GM23338 (cell line): ENCODE measurements at regions not wholly inside any gene's neighbourhood (a gene's known extent, or its start where the extent isn't known, plus 50 kb on each side); places are given as distances from the start of the nearest gene placed in this dataset.

Source experiments
- ATAC-seq: fragments of 200-7000 bp; cut with Tn5 transposase; 3 replicates; pipeline ENCODE4 v1.9.1; 2020
- DNase-seq: peaks from one replicate; pipeline ENCODE4 v3.0.0-alpha.2; 2015; ENCODE audit warnings: low spot score
- H2AFZ ChIP-seq: fragments of 200-600 bp; sonication (generic); 2 replicates; pipeline ENCODE4 v1.8.0; 2016; ENCODE audit warnings: antibody characterized with exemption, mild to moderate bottlenecking, moderate library complexity
- H3F3A ChIP-seq: fragments of 200-600 bp; sonication (generic); replicated peaks from 2 replicates; pipeline ENCODE4 v1.8.0; 2017; ENCODE audit warnings: antibody characterized with exemption, mixed run types, low read depth
- H3K27ac ChIP-seq: fragments of 200-600 bp; sonication (generic); 2 replicates; pipeline ENCODE4 v1.6.1; 2016; ENCODE audit warnings: low read depth
- H3K27me3 ChIP-seq: fragments of 200-600 bp; sonication (generic); 2 replicates; pipeline ENCODE4 v1.8.0; 2016; ENCODE audit warnings: mild to moderate bottlenecking, mixed run types, moderate library complexity; ENCODE audit not compliant: insufficient read depth
- H3K36me3 ChIP-seq: fragments of 200-600 bp; sonication (generic); 2 replicates; pipeline ENCODE4 v1.8.0; 2016; ENCODE audit warnings: mild to moderate bottlenecking; ENCODE audit not compliant: insufficient read depth
- H3K4me1 ChIP-seq: fragments of 200-600 bp; sonication (generic); 2 replicates; pipeline ENCODE4 v1.8.0; 2016; ENCODE audit warnings: mild to moderate bottlenecking, moderate library complexity; ENCODE audit not compliant: insufficient read depth
- H3K4me2 ChIP-seq: fragments of 200-600 bp; sonication (generic); 2 replicates; pipeline ENCODE4 v1.7.1; 2017; ENCODE audit warnings: mixed run types
- H3K4me3 ChIP-seq: fragments of 200-600 bp; sonication (generic); 2 replicates; pipeline ENCODE4 v1.6.1; 2016; ENCODE audit warnings: mixed run types
- H3K79me2 ChIP-seq: fragments of 200-600 bp; sonication (generic); replicated peaks from 2 replicates; pipeline ENCODE4 v1.8.0; 2017; ENCODE audit warnings: mild to moderate bottlenecking; ENCODE audit not compliant: insufficient read depth
- H3K9me2 ChIP-seq: fragments of 200-600 bp; sonication (generic); 2 replicates; pipeline ENCODE4 v1.8.0; 2017; ENCODE audit not compliant: insufficient read depth
- H4K20me1 ChIP-seq: fragments of 200-600 bp; sonication (generic); replicated peaks from 2 replicates; pipeline ENCODE4 v1.8.0; 2017; ENCODE audit warnings: mild to moderate bottlenecking; ENCODE audit not compliant: insufficient read depth
- H3K27ac Mint-ChIP-seq: 2 replicates; pipeline ENCODE4 v1.8.0; 2020; ENCODE audit warnings: inconsistent platforms, mild to moderate bottlenecking, moderate library complexity, mixed read lengths
- H3K27me3 Mint-ChIP-seq: 3 replicates; pipeline ENCODE4 v1.8.0; 2022; ENCODE audit warnings: low read depth, mild to moderate bottlenecking, moderate library complexity, mixed read lengths, inconsistent platforms; ENCODE audit not compliant: insufficient read depth, poor library complexity
- H3K36me3 Mint-ChIP-seq: 3 replicates; pipeline ENCODE4 v1.8.0; 2021; ENCODE audit warnings: low read depth, mild to moderate bottlenecking, inconsistent platforms, moderate library complexity, mixed read lengths
- H3K4me1 Mint-ChIP-seq: 3 replicates; pipeline ENCODE4 v1.8.0; 2020; ENCODE audit warnings: mild to moderate bottlenecking, inconsistent platforms, mixed read lengths
- H3K4me3 Mint-ChIP-seq: 3 replicates; pipeline ENCODE4 v1.8.0; 2021; ENCODE audit warnings: moderate library complexity, mild to moderate bottlenecking, inconsistent platforms, mixed read lengths
- H3K9me3 Mint-ChIP-seq: 3 replicates; pipeline ENCODE4 v1.8.0; 2020; ENCODE audit warnings: moderate library complexity, mild to moderate bottlenecking, inconsistent platforms, mixed read lengths
- EZH2 ChIP-seq: fragments of 200-600 bp; sonication (generic); IDR thresholded peaks from one replicate; pipeline ENCODE4 v1.8.0; 2017; ENCODE audit warnings: antibody characterized with exemption, mild to moderate bottlenecking, low read depth; ENCODE audit not compliant: unreplicated experiment
- EZH2phosphoT487 ChIP-seq: fragments of 200-600 bp; sonication (generic); IDR thresholded peaks from one replicate; pipeline ENCODE4 v1.8.1; 2018; ENCODE audit warnings: antibody characterized with exemption; ENCODE audit not compliant: unreplicated experiment
- STAT1 ChIP-seq: IDR thresholded peaks from one replicate; pipeline ENCODE4 v1.6.1; 2016; ENCODE audit warnings: antibody characterized with exemption; ENCODE audit not compliant: unreplicated experiment
- ZNF331 ChIP-seq: fragments of 250-450 bp; sonication (Bioruptor Pico); IDR thresholded peaks from 2 replicates; pipeline ENCODE4 v1.5.0; 2020; ENCODE audit warnings: low read depth, mild to moderate bottlenecking, moderate library complexity
- TF ChIP-seq, protein P1 (sequence below), 2 experiments: fragments of 200-600 bp in 1 of 2; sonication (generic) in 1 of 2; conservative IDR thresholded peaks; 2 replicates each; pipeline versions ENCODE4 v1.5.1 to v1.6.1; 2016 to 2017; ENCODE audit warnings: antibody characterized with exemption in 2 of 2, low read depth in 2 of 2, mild to moderate bottlenecking in 2 of 2, moderate library complexity in 1 of 2
- TF ChIP-seq, protein P2 (sequence below): fragments of 250-450 bp; sonication (Bioruptor Pico); IDR thresholded peaks from 2 replicates; pipeline ENCODE4 v1.5.0; 2020; ENCODE audit warnings: mild to moderate bottlenecking, moderate library complexity

DNA sequence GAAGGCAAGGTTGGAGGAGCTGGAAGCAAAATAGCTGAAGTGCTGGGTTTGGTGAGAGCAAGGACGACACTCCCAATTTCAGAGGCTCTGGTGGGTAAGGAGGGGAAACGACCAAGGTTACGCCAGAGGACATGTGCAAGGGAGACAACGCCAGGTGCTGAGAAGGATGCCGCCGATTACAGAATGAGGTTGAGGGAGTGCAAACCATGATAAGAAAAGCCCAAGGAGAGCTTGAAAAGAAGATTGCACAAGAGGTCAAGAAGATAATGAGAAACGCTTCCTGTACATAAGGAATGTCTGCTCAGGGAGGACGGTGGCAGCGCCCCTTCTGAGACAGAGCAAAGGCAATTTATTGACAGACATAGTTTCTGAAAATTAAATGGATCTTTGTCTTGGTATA lies 382.0 kb upstream of the PROX1 start:
- Histone ChIP-seq H3F3A (no peaks in the 10 kb centered on the region), H3K36me3 (no peaks in the 10 kb centered on the region), H2AFZ (no peak overlapping the region), H3K4me3 (no peak overlapping the region), H3K27me3 (no peaks in the 10 kb centered on the region), H3K4me1 (no peaks in the 10 kb centered on the region), H3K27ac (no peak overlapping the region), H4K20me1 (no peaks in the 10 kb centered on the region), H3K9me2 (0 out of 2 replicates have a peak, but pooled peaks cover 9% of the 10 kb centered on the region), H3K4me2 (no peak overlapping the region), H3K79me2 (no peaks in the 10 kb centered on the region)
- Mint-ChIP-seq H3K9me3 (no peaks in the 10 kb centered on the region), H3K36me3 (no peaks in the 10 kb centered on the region), H3K4me3 (no peak overlapping the region), H3K4me1 (no peaks in the 10 kb centered on the region), H3K27ac (no peak overlapping the region), H3K27me3 (peaks cover 6% of the 10 kb centered on the region)
- ATAC-seq (no peak), DNase-seq (no peak)
- TF ChIP-seq, protein P1, sequence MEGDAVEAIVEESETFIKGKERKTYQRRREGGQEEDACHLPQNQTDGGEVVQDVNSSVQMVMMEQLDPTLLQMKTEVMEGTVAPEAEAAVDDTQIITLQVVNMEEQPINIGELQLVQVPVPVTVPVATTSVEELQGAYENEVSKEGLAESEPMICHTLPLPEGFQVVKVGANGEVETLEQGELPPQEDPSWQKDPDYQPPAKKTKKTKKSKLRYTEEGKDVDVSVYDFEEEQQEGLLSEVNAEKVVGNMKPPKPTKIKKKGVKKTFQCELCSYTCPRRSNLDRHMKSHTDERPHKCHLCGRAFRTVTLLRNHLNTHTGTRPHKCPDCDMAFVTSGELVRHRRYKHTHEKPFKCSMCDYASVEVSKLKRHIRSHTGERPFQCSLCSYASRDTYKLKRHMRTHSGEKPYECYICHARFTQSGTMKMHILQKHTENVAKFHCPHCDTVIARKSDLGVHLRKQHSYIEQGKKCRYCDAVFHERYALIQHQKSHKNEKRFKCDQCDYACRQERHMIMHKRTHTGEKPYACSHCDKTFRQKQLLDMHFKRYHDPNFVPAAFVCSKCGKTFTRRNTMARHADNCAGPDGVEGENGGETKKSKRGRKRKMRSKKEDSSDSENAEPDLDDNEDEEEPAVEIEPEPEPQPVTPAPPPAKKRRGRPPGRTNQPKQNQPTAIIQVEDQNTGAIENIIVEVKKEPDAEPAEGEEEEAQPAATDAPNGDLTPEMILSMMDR (conservative IDR thresholded peaks at IDR 0.05; ENCODE audit: low read depth in 2 of 2), result no peak

DNA sequence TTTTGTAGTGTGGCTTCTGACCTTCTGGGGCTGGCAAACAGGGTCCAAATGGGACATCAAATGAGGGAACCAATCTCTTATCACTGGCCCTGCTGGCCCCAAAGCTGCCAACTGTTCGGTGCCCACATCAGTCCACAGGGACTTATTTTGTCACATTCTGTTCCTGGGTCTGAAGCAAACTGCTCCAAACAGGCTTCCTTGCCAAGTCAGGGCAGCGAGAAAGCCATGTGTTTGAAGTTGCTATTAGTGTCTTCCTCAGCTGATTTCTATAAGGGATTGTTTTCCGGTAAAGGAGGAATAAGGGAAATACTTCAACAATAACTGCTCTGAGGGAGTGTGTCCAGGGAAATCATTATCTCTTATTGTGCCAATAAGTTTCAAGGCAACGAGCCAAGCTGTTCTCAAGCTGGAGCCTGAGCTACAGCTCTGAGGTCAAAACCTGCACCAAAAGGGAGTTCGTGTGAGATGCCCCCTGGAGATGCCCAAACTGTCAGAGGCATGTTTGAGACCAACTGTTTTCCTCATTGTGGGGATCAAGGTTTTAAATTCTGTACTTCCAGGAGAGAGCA lies 381.4 kb upstream of the PROX1 start:
- no peak overlapping the region for H3K27ac ChIP-seq
- Mint-ChIP-seq H3K9me3 (no peaks in the 10 kb centered on the region), H3K4me1 (no peaks in the 10 kb centered on the region)

More for the DNA sequence above, 381.4 kb upstream of the PROX1 start:
- H3K27ac Mint-ChIP-seq, result no peak overlapping the region
- ATAC-seq, result no peak
- no peaks in the 10 kb centered on the region for H3K27me3 ChIP-seq
- H3K4me1 ChIP-seq, result no peaks in the 10 kb centered on the region
- TF ChIP-seq ZNF331, result no peak
- no peak for TF ChIP-seq STAT1
- TF ChIP-seq EZH2, result no peak
- TF ChIP-seq EZH2phosphoT487, result no peak
- TF ChIP-seq, protein P2, sequence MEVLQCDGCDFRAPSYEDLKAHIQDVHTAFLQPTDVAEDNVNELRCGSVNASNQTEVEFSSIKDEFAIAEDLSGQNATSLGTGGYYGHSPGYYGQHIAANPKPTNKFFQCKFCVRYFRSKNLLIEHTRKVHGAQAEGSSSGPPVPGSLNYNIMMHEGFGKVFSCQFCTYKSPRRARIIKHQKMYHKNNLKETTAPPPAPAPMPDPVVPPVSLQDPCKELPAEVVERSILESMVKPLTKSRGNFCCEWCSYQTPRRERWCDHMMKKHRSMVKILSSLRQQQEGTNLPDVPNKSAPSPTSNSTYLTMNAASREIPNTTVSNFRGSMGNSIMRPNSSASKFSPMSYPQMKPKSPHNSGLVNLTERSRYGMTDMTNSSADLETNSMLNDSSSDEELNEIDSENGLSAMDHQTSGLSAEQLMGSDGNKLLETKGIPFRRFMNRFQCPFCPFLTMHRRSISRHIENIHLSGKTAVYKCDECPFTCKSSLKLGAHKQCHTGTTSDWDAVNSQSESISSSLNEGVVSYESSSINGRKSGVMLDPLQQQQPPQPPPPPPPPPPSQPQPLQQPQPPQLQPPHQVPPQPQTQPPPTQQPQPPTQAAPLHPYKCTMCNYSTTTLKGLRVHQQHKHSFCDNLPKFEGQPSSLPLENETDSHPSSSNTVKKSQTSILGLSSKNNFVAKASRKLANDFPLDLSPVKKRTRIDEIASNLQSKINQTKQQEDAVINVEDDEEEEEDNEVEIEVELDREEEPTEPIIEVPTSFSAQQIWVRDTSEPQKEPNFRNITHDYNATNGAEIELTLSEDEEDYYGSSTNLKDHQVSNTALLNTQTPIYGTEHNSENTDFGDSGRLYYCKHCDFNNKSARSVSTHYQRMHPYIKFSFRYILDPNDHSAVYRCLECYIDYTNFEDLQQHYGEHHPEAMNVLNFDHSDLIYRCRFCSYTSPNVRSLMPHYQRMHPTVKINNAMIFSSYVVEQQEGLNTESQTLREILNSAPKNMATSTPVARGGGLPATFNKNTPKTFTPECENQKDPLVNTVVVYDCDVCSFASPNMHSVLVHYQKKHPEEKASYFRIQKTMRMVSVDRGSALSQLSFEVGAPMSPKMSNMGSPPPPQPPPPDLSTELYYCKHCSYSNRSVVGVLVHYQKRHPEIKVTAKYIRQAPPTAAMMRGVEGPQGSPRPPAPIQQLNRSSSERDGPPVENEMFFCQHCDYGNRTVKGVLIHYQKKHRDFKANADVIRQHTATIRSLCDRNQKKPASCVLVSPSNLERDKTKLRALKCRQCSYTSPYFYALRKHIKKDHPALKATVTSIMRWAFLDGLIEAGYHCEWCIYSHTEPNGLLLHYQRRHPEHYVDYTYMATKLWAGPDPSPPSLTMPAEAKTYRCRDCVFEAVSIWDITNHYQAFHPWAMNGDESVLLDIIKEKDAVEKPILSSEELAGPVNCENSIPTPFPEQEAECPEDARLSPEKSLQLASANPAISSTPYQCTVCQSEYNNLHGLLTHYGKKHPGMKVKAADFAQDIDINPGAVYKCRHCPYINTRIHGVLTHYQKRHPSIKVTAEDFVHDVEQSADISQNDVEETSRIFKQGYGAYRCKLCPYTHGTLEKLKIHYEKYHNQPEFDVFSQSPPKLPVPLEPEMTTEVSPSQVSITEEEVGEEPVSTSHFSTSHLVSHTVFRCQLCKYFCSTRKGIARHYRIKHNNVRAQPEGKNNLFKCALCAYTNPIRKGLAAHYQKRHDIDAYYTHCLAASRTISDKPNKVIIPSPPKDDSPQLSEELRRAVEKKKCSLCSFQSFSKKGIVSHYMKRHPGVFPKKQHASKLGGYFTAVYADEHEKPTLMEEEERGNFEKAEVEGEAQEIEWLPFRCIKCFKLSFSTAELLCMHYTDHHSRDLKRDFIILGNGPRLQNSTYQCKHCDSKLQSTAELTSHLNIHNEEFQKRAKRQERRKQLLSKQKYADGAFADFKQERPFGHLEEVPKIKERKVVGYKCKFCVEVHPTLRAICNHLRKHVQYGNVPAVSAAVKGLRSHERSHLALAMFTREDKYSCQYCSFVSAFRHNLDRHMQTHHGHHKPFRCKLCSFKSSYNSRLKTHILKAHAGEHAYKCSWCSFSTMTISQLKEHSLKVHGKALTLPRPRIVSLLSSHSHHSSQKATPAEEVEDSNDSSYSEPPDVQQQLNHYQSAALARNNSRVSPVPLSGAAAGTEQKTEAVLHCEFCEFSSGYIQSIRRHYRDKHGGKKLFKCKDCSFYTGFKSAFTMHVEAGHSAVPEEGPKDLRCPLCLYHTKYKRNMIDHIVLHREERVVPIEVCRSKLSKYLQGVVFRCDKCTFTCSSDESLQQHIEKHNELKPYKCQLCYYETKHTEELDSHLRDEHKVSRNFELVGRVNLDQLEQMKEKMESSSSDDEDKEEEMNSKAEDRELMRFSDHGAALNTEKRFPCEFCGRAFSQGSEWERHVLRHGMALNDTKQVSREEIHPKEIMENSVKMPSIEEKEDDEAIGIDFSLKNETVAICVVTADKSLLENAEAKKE, result no peak
- H3K79me2 ChIP-seq, result no peaks in the 10 kb centered on the region
- no peak for DNase-seq
- H3K4me2 ChIP-seq, result no peak overlapping the region
- 0 out of 2 replicates have a peak, but pooled peaks cover 9% of the 10 kb centered on the region for H3K9me2 ChIP-seq
- H3K36me3 ChIP-seq, result no peaks in the 10 kb centered on the region
- no peak overlapping the region for H3K4me3 Mint-ChIP-seq
- no peaks in the 10 kb centered on the region for H4K20me1 ChIP-seq
- H2AFZ ChIP-seq, result no peak overlapping the region
- H3K36me3 Mint-ChIP-seq, result no peaks in the 10 kb centered on the region
- H3K4me3 ChIP-seq, result no peak overlapping the region
- H3K27me3 Mint-ChIP-seq, result peaks cover 6% of the 10 kb centered on the region
- no peaks in the 10 kb centered on the region for H3F3A ChIP-seq
